NCI-H526 (cell line): ENCODE measurements at regions not wholly inside any gene's neighbourhood (a gene's known extent, or its start where the extent isn't known, plus 50 kb on each side); places are given as distances from the start of the nearest gene placed in this dataset.
"Not testable (repeated sequence)": the region's sequence is repeated elsewhere in the genome, so short reads cannot be mapped to it uniquely, and the experiment has no call there.

ENCODE experiments used
- DNase-seq, 2 experiments: peaks; one replicate each; lab custom pipeline; 2025; lab: John Stamatoyannopoulos, UW

DNA sequence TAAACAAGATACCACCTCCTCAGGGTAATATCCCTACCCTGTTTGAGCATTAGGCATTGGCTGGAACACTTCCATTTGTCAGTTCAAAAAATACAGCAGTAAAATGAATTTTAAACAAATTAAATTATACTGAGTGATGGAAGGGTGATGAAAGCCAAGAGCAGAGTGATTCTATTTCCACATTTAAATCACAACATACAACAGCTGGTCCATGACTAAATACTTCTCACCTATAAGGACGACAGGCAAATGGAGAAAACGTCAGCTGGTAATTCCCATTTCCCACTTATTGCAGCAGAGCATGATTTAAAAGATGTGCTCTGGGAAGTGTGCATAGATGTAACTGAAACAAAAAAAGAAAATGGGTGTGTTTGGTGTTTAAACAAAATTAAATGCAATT is 543.6 kb upstream of the DAB2 start:
- no peak for DNase-seq

DNA sequence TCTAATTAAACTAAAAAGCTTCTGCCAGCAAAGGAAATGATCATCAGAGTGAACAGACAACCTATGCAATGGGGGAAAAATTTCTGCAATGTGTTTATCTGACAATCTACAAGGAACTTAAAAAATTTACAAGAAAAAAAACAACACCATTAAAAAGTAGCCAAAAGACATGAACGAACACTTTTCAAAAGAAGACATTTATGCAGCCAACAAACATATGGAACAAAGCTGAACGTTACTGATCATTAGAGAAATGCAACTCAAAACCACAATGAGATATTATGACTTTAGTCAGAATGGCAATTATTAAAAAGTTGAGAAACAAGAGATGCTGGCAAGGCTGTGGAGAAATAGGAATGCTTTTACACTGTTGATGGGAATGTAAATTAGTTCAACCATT is 530.4 kb upstream of the DAB2 start:
- DNase-seq: no peak

DNA sequence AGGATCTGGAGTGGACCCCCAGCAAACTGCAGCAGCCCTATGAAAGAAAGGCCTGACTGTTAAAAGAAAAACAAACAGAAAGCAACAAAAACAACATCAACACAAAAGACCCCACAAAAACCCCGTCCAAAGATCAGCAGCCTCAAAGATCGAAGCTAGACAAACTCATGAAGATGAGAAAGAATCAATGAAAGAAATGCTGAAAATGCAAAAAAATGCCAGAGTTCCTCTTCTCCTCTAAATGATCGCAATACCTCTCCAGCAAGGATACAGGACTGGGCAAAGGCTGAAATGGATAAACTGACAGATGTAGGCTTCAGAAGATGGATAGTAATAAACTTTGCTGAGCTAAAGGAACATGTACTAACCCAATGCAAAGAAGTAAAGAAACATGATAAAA is 526.3 kb upstream of the DAB2 start:
- DNase-seq: no peak

DNA sequence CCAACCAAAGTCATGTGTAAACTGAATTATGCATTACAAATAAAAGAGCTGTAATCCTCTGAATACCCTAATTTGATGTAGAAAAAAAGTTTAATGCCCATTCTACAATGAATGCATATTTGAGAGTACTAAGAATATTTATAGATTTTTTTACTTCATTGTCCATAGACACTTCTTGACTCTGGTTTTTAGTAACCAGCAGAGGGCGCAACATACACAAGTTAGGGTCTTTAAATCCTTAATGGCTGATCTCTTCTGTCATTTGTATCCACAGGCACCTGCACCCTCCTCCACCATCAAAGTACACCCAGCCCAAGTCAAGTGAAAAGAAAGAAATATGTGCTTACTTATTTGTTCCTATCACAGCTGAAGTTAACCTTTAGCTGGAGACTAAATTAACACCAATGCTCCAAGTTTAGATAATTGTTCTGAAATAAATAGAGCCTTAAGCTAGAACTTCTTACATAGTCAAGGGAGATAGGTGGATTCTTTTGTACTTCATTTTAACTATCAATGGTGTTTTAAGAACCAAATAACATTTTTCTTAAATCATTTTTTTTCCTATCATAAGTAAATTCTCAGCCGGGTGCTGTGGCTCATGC is 524.2 kb upstream of the DAB2 start:
- peak in 1 of 2 experiments; percentile 90 for DNase-seq

DNA sequence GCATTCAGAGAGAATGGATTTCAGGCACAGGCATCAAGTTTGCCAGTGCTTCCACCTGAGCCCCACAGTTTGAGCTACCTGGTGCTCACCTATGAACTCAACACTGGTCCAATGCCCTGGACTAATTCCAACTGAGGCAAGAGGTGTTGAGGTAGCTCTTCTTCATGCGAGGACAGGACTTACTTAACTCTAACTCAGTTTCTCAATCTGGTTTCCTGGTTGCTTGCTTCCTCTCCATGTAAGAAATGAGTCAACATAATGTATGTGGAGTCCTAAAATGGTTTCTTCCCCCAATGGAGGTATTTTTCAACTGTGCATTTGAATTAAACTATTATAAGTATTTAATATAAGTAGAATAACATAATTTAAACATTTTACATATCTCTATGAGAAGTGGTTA is 523.6 kb upstream of the DAB2 start:
- no peak for DNase-seq

DNA sequence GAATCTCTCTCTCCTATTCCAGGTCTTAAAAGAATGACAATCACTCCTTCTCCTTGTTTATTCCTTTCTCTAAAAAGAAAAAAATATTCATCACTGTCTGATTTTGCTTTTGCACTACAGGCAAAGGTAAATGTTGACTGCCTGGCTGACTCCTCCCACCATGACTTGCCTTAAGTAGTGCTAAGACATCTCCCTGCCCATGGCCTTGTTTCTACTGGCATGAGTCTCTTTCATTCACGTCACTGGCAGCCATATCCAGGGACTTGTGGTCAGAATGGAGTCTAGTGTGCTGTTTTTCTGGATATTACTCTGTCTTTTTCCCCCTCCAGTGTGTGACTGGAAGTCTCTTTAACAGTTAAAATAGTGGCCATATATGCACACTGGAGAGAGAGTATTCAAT is 522.9 kb upstream of the DAB2 start:
- DNase-seq: no peak

DNA sequence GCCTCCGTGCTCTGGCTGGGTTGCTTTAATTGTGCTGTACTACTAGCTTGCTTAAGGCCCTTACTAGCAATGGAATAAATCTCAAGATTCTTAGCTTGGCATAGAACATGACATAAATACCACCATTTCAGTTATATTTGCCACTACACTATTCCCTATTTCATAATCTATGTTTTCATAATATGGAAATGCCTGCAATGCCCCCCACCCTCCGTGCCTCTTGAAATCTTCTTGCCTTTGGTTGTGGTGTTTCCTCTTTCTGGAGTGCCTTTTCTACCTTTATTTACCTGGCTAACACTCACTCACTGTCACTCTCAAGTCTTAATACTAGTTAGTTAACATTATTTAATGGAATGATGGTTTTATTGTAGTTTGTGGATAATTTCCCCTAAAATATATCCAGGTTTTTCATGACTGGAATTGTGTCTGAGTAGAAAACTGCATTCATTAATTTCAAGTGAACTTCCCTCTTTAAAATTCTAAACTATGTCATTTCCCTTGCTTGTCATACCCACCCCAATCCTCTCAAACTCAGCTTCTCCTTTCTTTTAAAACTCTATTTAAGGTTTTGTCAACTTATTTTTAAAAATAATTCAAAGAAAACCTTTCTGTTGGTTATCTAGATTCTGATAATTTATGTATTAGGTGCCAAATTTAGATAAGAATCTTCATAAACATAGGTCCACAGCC is 521.7 kb upstream of the DAB2 start:
- DNase-seq: no peak

DNA sequence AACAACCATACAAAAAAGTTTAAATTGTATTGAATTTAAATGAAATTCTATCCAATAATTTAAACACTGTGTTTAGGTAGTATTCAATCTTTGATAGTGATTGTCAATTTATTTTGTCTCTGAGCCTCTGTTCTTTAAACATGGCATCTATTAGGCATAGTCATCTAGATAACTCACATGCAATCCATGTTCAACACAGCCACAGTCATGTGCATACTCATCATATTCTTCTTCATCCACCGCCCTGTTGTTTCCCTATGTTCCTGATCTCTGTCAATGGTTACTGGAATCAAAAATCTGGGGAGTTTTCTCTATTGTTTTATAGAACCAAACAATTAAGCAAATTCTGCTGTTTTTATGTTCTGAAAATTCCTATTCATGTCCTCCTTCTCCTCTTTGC is 521.1 kb upstream of the DAB2 start:
- no peak for DNase-seq

DNA sequence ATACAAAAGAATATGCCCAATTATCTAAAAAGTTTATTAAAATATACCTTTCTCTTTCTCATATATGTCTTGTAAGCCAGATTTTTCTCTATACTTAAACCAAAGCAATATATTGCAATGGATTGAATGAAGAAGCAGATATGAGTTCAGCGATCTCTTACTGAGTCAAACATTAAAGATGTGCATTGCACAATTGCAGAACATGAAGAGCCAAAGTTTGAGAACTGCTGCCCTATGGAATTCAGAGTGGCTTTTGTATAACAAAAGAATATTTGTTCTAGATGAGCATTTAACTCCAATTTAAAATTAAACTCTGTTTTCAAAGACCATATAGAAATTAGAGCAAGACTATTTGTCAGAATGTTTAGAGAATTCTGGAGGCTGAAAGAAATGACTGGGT is 519.0 kb upstream of the DAB2 start:
- no peak for DNase-seq

DNA sequence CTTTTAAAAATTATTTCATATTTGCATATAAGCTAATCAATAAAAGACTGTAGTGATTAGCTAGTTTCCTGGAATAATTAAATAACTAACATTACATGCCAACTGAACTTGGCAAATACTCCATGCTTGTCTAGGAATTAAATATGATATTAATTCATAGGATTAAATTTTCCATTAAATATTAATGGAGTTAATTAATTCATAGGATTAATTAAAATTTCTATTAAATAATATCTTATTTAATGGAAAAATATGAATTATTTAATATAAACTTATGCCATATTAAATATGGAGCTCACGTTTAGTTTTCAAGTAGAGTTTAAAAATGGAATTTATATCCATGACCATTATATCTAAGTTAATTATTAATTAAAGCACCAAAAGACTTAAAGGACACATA is 517.8 kb upstream of the DAB2 start:
- no peak for DNase-seq

DNA sequence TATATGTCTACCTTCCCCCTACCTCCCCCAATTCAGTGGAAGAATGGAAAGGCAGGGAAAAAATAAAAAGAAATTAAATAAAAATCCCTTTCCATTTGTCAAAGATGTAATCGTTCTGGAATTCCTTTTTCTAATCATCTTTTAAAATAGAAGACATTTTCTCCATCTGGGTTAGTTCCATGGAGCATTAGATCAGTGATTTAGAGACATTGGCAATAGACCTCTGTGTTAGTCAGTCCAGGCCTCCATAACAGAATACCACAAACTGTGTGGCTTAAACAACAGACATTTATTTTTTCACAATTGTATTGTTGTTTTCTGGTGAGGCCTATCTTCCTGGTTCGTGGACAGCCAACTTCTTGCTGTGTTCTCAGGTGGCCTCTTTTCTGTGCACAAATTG is 516.6 kb upstream of the DAB2 start:
- DNase-seq: no peak

DNA sequence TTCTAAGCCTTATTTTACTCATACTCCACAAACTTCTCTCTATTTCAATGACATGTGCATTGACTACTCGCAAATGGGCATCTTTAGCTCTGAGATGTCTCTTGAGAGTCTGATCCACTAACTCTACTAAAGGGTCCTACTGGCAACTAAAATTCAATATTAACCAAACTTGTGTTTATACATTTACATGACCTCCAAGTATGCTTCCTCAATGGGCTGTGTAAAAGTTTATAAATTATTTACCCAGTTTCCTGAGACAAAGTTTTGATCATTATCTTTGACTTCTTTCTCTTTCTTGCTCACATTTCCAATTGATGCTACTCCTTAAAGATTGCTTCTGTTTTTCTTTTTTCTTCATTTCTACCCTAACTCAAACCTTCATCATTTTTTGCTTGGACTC is 510.1 kb upstream of the DAB2 start:
- no peak for DNase-seq

DNA sequence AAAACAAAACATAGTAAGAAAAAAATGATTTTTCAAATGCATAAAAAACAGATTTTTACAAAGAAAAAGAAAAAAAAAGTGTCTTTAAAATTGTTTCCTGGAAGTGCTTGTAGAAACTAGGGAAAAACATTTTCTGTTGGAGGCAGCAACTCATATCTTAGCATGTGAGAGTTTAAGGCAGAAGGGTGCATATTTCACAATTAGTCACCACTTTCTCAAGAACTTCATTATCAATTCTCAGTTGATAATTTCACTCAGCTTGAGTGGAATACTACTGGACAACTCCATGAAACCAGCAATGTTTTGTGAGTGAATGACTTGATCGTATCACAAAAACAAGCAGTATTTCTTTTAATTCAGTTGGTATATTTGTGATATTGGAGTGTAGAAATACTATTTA is 508.3 kb upstream of the DAB2 start:
- no peak for DNase-seq

DNA sequence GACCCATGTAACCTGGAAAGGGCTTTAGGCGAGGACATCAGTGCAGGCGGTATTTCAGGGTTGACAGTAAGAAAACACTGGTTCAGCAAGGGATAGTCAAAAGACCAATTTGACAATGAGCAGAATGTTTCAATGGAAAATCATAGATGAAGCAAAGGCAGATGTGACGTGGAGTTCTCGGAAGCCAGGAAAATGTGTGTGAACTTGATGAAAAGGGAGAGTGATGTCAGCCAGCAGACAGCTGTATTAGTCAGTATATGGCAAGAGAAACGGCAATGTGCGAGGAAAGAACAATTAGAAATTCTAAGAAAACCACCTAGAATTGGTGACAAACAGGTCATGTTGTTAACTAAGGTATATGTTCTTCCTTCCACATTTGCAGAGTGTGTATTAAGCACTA is 503.9 kb upstream of the DAB2 start:
- DNase-seq: no peak

DNA sequence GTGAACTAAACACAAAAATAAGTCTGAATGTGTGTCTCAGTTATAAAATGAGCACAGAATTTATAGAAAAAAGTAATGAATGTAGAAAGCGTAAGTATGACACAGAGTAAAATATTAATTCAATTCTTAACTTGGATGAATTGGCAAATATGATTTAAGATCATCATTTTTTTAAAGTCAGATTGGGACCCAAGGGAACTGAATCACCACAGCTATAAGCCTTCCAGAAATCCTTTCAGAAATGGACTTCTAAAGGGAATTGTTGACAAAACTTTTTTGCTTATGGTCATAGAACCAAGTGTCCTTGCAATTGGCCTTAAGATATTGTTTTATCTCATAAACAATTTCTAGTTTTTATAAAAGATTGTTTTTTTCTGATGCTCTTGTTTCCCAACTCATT is 495.1 kb upstream of the DAB2 start:
- no peak for DNase-seq

DNA sequence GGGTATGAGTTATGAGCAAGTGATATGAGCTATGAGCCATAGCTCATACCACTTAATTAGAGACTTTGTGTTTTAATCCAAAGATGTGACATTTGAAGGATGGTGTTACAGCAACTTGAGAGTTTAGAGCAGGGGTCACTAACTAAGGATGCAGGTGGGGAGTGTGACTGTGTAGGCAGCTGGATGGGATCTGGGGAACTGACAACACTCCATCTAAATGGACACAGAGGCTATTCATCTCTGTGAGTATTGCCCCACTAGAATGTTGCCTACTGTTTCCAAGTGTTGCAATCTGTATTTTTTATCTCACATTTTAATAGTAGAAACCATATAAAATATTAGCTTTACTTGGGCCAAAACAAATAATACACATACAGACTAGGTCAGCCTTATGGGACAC is 488.1 kb upstream of the DAB2 start:
- DNase-seq: no peak

DNA sequence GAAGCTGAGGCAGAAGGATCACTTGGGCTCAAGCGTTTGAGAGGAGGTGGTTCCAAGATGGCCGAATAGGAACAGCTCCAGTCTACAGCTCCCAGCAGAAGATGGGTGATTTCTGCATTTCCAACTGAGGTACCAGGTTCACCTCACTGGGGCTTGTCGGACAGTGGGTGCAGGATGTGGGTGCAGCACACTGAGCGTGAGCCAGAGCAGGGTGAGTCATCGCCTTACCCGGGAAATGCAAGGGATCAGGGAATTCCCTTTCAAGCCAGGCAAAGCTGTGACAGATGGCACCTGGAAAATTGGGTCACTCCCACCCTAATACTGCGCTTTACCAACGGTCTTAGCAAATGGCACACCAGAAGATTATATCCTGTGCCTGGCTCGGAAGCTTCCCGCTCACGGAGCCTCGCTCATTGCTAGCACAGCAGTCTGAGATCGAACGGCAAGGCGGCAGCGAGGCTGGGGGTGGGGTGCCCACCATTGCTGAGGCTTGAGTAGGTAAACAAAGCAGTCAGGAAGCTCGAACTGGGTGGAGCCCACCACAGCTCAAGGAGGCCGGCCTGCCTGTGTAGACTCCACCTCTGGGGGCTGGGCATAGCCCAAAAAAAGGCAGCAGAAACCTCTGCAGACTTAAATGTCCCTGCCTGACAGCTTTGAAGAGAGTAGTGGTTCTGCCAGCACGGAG is 482.6 kb upstream of the DAB2 start:
- not testable (repeated sequence) for DNase-seq

DNA sequence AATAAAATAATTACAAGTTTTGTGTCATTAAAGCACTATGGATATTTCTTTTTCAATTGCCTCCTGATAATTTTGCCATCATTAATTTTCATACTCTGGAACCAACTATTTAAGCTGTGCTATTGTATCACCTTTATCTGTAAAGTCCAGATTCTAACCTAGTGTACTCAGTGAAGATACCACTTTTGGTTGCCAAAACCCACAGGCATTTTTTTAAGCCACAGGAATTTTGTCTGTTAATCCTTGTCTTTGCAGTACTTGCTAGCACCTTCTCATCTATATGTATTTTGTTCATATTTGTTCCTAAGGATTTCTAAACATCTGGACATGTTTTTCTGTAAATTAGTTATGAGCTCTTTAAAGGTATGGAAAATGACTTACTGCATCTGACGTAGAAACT is 481.4 kb upstream of the DAB2 start:
- no peak for DNase-seq

DNA sequence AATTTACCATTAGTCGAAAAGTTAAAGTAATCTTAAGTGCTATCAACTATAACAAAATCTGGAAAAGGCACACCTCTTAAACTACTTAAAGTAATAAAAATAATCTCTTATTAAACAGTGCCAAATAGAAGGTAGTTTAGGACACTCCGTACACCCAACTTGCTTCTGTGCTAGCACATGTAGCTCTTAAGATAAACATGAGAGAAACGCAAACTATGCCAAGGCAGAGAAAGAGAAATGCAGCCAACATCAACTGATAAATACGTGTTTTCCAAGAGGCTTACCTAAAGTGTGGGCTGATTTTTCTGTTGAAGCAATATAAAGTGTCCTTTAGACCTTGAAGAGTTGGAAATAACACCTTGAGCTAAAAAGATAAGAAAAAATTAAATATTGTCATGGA is 480.6 kb upstream of the DAB2 start:
- no peak for DNase-seq

DNA sequence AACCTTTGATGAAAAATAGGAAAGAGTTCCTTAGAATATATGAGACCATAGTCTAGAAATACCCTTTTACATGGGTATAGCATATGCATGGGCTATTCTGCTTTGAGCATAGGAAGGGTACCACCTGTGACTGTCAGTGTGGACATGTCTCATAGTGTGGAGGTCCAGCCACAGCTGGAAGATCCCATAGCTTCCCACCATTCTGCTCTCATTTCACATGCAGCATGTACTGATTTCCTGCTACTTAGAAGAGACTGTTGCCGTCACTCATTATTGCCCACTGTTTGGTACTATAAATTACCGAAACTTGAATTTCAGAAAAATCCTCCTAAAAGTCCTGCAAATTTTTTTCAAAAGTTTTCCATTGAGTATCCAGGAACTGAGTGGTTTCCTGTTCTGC is 477.8 kb upstream of the DAB2 start:
- no peak for DNase-seq

DNA sequence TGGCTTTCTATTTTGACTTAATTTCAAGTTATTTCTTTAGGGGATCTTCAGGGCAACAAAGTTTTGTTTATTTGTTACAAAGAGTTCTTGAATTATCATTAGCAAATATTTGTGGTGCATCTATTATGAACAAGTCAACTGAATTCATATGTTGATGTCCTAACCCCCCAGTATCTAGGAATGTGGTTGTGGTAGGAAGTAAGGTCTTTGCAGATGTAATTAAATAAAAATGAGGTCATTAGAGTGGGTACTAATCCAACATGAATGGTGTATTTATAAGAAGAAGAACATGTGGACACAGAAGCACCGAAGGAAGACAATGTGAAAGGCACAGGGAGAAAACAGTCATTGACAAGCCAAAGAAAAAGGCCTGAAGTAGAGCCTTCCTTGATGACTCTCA is 474.0 kb upstream of the DAB2 start:
- no peak for DNase-seq

DNA sequence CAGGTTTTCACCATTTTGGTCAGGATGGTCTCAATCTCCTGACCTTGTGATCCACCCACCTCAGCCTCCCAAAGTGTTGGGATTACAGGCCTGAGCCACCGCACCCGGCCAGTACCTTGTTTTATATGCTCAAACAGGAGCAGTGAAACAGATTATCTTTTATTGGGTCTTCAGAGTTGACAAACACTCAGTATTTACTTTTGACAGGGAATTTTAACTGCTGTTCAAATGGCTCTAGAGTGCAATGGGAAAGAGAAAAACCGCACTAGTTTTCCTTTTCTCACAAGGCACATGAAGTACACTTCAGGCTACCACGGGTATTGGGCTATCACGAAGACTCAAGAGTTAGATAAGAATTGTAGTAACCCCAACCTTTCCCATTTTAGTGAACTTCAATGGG is 471.9 kb upstream of the DAB2 start:
- no peak for DNase-seq

DNA sequence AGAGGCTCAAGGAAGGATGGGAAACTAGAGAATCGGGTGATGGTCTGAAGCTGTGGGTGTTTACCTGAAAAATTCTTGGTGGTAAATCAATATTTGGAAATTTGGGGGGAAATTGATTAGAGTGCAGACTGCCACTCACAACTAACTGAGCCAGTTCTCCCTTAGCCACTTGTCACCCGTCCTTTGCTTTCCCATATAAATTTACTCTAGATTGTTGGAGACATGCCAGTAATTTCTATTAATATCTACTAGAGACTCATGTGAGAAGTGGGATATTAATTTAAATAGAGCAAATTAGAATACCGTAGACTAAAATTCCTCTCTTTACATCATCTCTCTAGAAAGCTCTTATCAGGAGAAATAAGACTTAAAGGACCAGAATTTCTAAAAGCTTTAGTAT is 471.3 kb upstream of the DAB2 start:
- DNase-seq: no peak

DNA sequence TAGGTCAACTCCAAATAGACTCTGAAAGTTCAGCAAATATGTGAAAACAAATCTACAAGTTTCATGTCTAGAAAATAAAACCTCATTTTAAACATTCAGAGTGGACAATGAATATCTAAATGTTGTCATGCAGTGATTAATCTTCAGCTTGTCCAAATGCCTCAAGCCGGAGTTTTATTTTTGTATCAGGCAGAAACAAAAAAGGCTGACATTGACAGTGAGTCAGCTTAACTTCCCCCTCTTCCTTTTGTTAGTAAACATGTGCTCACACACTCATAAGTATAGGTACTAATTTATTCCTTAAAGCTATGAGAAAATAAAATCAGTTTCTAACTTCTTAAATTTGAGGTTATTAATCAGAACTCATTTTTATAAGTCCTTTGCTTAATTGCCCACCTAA is 467.9 kb upstream of the DAB2 start:
- no peak for DNase-seq
